H9 (cell line): ENCODE measurements at regions not wholly inside any gene's neighbourhood (a gene's known extent, or its start where the extent isn't known, plus 50 kb on each side); places are given as distances from the start of the nearest gene placed in this dataset.

Experiments used
- DNase-seq: peaks from one replicate; pipeline ENCODE4 v3.0.0-alpha.2; 2017
- H2AFZ ChIP-seq: one replicate; pipeline ENCODE4 v1.6.1; 2013; ENCODE audit warnings: mild to moderate bottlenecking, low read length, control low read depth, moderate library complexity
- H2AK5ac ChIP-seq: 2 replicates; pipeline ENCODE4 v1.6.1; 2013; ENCODE audit warnings: low read length, control low read depth, mixed read lengths; ENCODE audit not compliant: insufficient read length
- H2BK120ac ChIP-seq: one replicate; pipeline ENCODE4 v1.6.1; 2013; ENCODE audit warnings: low read depth, mild to moderate bottlenecking, low read length, control low read depth, inconsistent platforms; ENCODE audit not compliant: poor library complexity, severe bottlenecking
- H2BK12ac ChIP-seq: 2 replicates; pipeline ENCODE4 v1.6.1; 2013; ENCODE audit warnings: low read length, control low read depth, mixed read lengths, low read depth; ENCODE audit not compliant: insufficient read length
- H2BK15ac ChIP-seq: 2 replicates; pipeline ENCODE4 v1.6.1; 2013; ENCODE audit warnings: low read depth, low read length, control low read depth
- H2BK20ac ChIP-seq: one replicate; pipeline ENCODE4 v1.6.1; 2013; ENCODE audit warnings: low read depth, mild to moderate bottlenecking, low read length, control low read depth, inconsistent platforms; ENCODE audit not compliant: poor library complexity, severe bottlenecking
- H2BK5ac ChIP-seq: 2 replicates; pipeline ENCODE4 v1.6.1; 2013; ENCODE audit warnings: low read length, control low read depth, mixed read lengths; ENCODE audit not compliant: insufficient read length
- H3K14ac ChIP-seq: 2 replicates; pipeline ENCODE4 v1.6.1; 2013; ENCODE audit warnings: low read length, control low read depth; ENCODE audit not compliant: insufficient read depth
- H3K18ac ChIP-seq: 2 replicates; pipeline ENCODE4 v1.6.1; 2013; ENCODE audit warnings: low read depth, mild to moderate bottlenecking, mixed read lengths, low read length, control low read depth; ENCODE audit not compliant: insufficient read length
- H3K23ac ChIP-seq: 2 replicates; pipeline ENCODE4 v1.6.1; 2013; ENCODE audit warnings: low read length, control low read depth, mixed read lengths, low read depth; ENCODE audit not compliant: insufficient read length
- H3K23me2 ChIP-seq: 2 replicates; pipeline ENCODE4 v1.6.1; 2013; ENCODE audit warnings: low read depth, mild to moderate bottlenecking, mixed read lengths, low read length, control low read depth; ENCODE audit not compliant: insufficient read length, poor library complexity, severe bottlenecking
- H3K27ac ChIP-seq: 2 replicates; pipeline ENCODE4 v1.5.1; 2013; ENCODE audit warnings: low read length, control low read depth, mixed read lengths, low read depth; ENCODE audit not compliant: insufficient read length
- H3K27me3 ChIP-seq: 2 replicates; pipeline ENCODE4 v1.6.1; 2013; ENCODE audit warnings: low read length, control low read depth, inconsistent platforms; ENCODE audit not compliant: insufficient read depth
- H3K4ac ChIP-seq: 2 replicates; pipeline ENCODE4 v1.6.1; 2013; ENCODE audit warnings: low read depth, mild to moderate bottlenecking, control low read depth, inconsistent platforms, low read length, moderate library complexity
- H3K4me1 ChIP-seq: 2 replicates; pipeline ENCODE4 v1.6.1; 2013; ENCODE audit warnings: low read length, control low read depth, inconsistent platforms; ENCODE audit not compliant: insufficient read depth
- H3K4me2 ChIP-seq: 2 replicates; pipeline ENCODE4 v1.6.1; 2013; ENCODE audit warnings: low read length, control low read depth, mixed read lengths; ENCODE audit not compliant: insufficient read length, insufficient read depth
- H3K56ac ChIP-seq: 2 replicates; pipeline ENCODE4 v1.6.1; 2013; ENCODE audit warnings: low read depth, mild to moderate bottlenecking, mixed read lengths, low read length, control low read depth; ENCODE audit not compliant: insufficient read length
- H3K79me1 ChIP-seq: 2 replicates; pipeline ENCODE4 v1.6.1; 2013; ENCODE audit warnings: low read depth, mild to moderate bottlenecking, moderate library complexity, low read length, control low read depth, inconsistent platforms; ENCODE audit not compliant: insufficient read depth, poor library complexity, severe bottlenecking
- H3K79me2 ChIP-seq: 2 replicates; pipeline ENCODE4 v1.6.1; 2013; ENCODE audit warnings: low read length, control low read depth, inconsistent platforms; ENCODE audit not compliant: insufficient read depth
- H3K9ac ChIP-seq: 2 replicates; pipeline ENCODE4 v1.6.1; 2013; ENCODE audit warnings: low read length, control low read depth, mixed read lengths; ENCODE audit not compliant: insufficient read length; ENCODE audit errors: extremely low read depth
- H3K9me3 ChIP-seq: one replicate; pipeline ENCODE4 v1.6.1; 2013; ENCODE audit warnings: low read depth, low read length, inconsistent platforms; ENCODE audit not compliant: control insufficient read depth
- H3T11ph ChIP-seq: one replicate; pipeline ENCODE4 v1.6.1; 2013; ENCODE audit warnings: mild to moderate bottlenecking, low read length, control low read depth, inconsistent platforms
- H4K20me1 ChIP-seq: one replicate; pipeline ENCODE4 v1.6.1; 2013; ENCODE audit not compliant: control insufficient read depth, insufficient read length, insufficient read depth
- H4K5ac ChIP-seq: 2 replicates; pipeline ENCODE4 v1.6.1; 2013; ENCODE audit warnings: low read depth, mild to moderate bottlenecking, mixed read lengths, low read length, control low read depth; ENCODE audit not compliant: insufficient read length
- H4K8ac ChIP-seq: replicated peaks from 2 replicates; pipeline ENCODE4 v1.6.1; 2013; ENCODE audit warnings: low read length, control low read depth, mixed read lengths, low read depth; ENCODE audit not compliant: insufficient read length
- H4K91ac ChIP-seq: 2 replicates; pipeline ENCODE4 v1.6.1; 2013; ENCODE audit warnings: low read depth, mild to moderate bottlenecking, moderate library complexity, mixed read lengths, low read length, control low read depth; ENCODE audit not compliant: insufficient read length
- H3K27ac Mint-ChIP-seq, 3 experiments: 2 replicates in 2 of 3; 3 replicates in 1 of 3; pipeline ENCODE4 v1.8.0; 2020 to 2021; ENCODE audit warnings: mixed read lengths in 3 of 3, mild to moderate bottlenecking in 1 of 3, moderate library complexity in 1 of 3
- H3K27me3 Mint-ChIP-seq: 2 replicates; pipeline ENCODE4 v1.8.0; 2021; ENCODE audit warnings: low read depth, mild to moderate bottlenecking, moderate library complexity, mixed read lengths
- H3K36me3 Mint-ChIP-seq, 3 experiments: 2 replicates in 2 of 3; 3 replicates in 1 of 3; pipeline ENCODE4 v1.8.0; 2020 to 2021; ENCODE audit warnings: low read depth in 3 of 3, mixed read lengths in 3 of 3; ENCODE audit not compliant: insufficient read depth in 1 of 3
- H3K4me1 Mint-ChIP-seq, 2 experiments: 2 replicates each; pipeline ENCODE4 v1.8.0; 2020; ENCODE audit warnings: mixed read lengths in 2 of 2
- H3K4me3 Mint-ChIP-seq, 2 experiments: 2 replicates in 1 of 2; 3 replicates in 1 of 2; pipeline ENCODE4 v1.8.0; 2020 to 2021; ENCODE audit warnings: mild to moderate bottlenecking in 2 of 2, mixed read lengths in 2 of 2, moderate library complexity in 1 of 2
- H3K9me3 Mint-ChIP-seq, 2 experiments: 2 replicates in 1 of 2; 3 replicates in 1 of 2; pipeline ENCODE4 v1.8.0; 2020; ENCODE audit warnings: mild to moderate bottlenecking in 2 of 2, mixed read lengths in 2 of 2, moderate library complexity in 1 of 2
- WGBS: extraction: QIAGEN DNeasy Blood & Tissue Kit; methylation state at CpG from one replicate; pipeline ENCODE4 v1.1.7; 2013; ENCODE audit warnings: missing lambda C conversion rate, low lambda C conversion rate, mixed read lengths; ENCODE audit not compliant: insufficient read length; ENCODE audit errors: extremely low coverage; 5-methylcytosine and 5-hydroxymethylcytosine counted together
- TF ChIP-seq, protein P1 (sequence below): fragments of 200-600 bp; sonication (generic); conservative IDR thresholded peaks from 3 replicates; pipeline ENCODE4 v1.8.0; 2021; ENCODE audit warnings: antibody characterized with exemption, mild to moderate bottlenecking

DNA sequence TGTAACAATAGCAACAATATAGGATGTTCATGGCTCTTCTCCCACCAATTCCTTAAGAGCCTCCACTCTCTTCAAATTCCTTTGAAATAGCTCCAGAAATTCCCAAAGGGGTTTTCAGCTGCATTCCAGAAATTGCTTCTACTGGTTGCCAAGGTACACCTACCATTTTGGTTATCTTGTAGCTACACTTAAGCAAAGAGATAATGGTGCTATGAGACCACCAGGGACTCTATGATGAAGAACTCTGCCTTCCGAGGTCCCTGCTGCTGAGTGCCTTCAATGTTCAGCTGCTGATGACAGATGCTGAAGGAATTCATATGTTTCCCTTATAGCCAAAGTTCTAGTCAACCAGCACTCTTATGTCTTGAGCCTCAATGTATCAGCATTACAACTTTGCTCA lies 78.4 kb downstream of the POU4F1 start:
- Histone ChIP-seq H4K91ac (no peak overlapping the region), H2BK20ac (no peak overlapping the region), H3K18ac (no peak overlapping the region), H3K4me2 (no peak overlapping the region), H4K5ac (no peak overlapping the region), H2BK5ac (no peak overlapping the region), H3K27me3 (no peaks in the 10 kb centered on the region), H2AFZ (no peak overlapping the region), H2BK15ac (no peak overlapping the region), H3K9ac (no peak overlapping the region), H2AK5ac (no peak overlapping the region), H3K23me2 (no peaks in the 10 kb centered on the region), H4K20me1 (no peaks in the 10 kb centered on the region), H2BK12ac (no peak overlapping the region), H3K14ac (no peak overlapping the region), H3K79me2 (no peaks in the 10 kb centered on the region), H2BK120ac (no peak overlapping the region), H3K4me1 (no peaks in the 10 kb centered on the region), H4K8ac (no peak overlapping the region), H3K23ac (no peak overlapping the region), H3K56ac (no peak overlapping the region), H3K4ac (no peak overlapping the region), H3K27ac (no peak overlapping the region), H3T11ph (no peak overlapping the region), H3K9me3 (no peaks in the 10 kb centered on the region), H3K79me1 (no peaks in the 10 kb centered on the region)
- H3K9me3 Mint-ChIP-seq: peaks cover 10 to 21% of the 10 kb centered on the region in 2 experiments
- no CpG with 5 or more reads among the region's 1 CpG for WGBS
- no peaks in the 10 kb centered on the region; the same call in none of the 2 replicates for H3K27me3 Mint-ChIP-seq
- no peak overlapping the region for H3K27ac Mint-ChIP-seq
- no peak overlapping the region for H3K4me3 Mint-ChIP-seq
- DNase-seq: no peak
- H3K4me1 Mint-ChIP-seq: no peaks in the 10 kb centered on the region
- TF ChIP-seq, protein P1, sequence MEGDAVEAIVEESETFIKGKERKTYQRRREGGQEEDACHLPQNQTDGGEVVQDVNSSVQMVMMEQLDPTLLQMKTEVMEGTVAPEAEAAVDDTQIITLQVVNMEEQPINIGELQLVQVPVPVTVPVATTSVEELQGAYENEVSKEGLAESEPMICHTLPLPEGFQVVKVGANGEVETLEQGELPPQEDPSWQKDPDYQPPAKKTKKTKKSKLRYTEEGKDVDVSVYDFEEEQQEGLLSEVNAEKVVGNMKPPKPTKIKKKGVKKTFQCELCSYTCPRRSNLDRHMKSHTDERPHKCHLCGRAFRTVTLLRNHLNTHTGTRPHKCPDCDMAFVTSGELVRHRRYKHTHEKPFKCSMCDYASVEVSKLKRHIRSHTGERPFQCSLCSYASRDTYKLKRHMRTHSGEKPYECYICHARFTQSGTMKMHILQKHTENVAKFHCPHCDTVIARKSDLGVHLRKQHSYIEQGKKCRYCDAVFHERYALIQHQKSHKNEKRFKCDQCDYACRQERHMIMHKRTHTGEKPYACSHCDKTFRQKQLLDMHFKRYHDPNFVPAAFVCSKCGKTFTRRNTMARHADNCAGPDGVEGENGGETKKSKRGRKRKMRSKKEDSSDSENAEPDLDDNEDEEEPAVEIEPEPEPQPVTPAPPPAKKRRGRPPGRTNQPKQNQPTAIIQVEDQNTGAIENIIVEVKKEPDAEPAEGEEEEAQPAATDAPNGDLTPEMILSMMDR: no peak
- H3K36me3 Mint-ChIP-seq: peaks cover 0 to 8% (median 6%) of the 10 kb centered on the region in 3 experiments; a peak in 4 of 7 replicates
